HCT116 (cell line): ENCODE measurements at regions not wholly inside any gene's neighbourhood (a gene's known extent, or its start where the extent isn't known, plus 50 kb on each side); places are given as distances from the start of the nearest gene placed in this dataset.

Experiments
- ATAC-seq: fragments of 200-7000 bp; cut with Tn5 transposase; 2 replicates; pipeline ENCODE4 v1.9.1; 2020; ENCODE audit warnings: mild to moderate bottlenecking, moderate library complexity
- BruUV-seq: library from RNA; stranded (reverse); fragments of 400-500 nt; replicated peaks from 2 replicates; lab custom pipeline; 2021; lab: Mats Ljungman, UMichigan
- CTCF ChIA-PET: fragments of 300-600 bp; sonication (Branson Sonifier 250); formaldehyde crosslinking; loops from one replicate; lab custom pipeline; 2021; ENCODE audit warnings: antibody characterized with exemption; lab: Charles Lee
- POLR2A ChIA-PET: fragments of 300-600, 350-600 bp; sonication (Branson Sonifier 250); formaldehyde crosslinking; loops from one replicate; lab custom pipeline; 2021; ENCODE audit warnings: antibody characterized with exemption; lab: Charles Lee
- RAD21 ChIA-PET, 2 experiments: fragments of 300-600 bp; sonication (Branson Sonifier 250); formaldehyde crosslinking; loops; one replicate each; lab custom pipeline; 2023; ENCODE audit warnings: low total read pairs in 2 of 2; ENCODE audit not compliant: uncharacterized antibody in 2 of 2, unreplicated experiment in 2 of 2, low non-redundant PET in 1 of 2; lab: Charles Lee
- DNase-seq: peaks from one replicate; pipeline ENCODE4 v3.0.0-alpha.2; 2010; ENCODE audit warnings: low read depth, low spot score
- H2AFZ ChIP-seq: fragments of 200-600 bp; shearing (Covaris generic), sonication (generic); 2 replicates; pipeline ENCODE4 v1.6.1; 2017; ENCODE audit warnings: low read depth, mixed run types, mixed read lengths, antibody characterized with exemption, low read length; ENCODE audit not compliant: poor library complexity, severe bottlenecking
- H3K27ac ChIP-seq: 2 replicates; pipeline ENCODE4 v1.5.1; 2012; ENCODE audit warnings: low read depth, low read length
- H3K27me3 ChIP-seq: fragments of 200-600 bp; sonication (generic); 2 replicates; pipeline ENCODE4 v1.6.1; 2016; ENCODE audit warnings: mixed run types, low read length, mixed read lengths; ENCODE audit not compliant: insufficient read depth
- H3K36me3 ChIP-seq, 2 experiments: fragments of 200-500 bp in 1 of 2; fragments of 200-600 bp in 1 of 2; sonication (Bioruptor generic) in 1 of 2; sonication (generic) in 1 of 2; 2 replicates each; pipeline versions ENCODE4 v1.5.1 to v1.6.1; 2014 to 2016; ENCODE audit warnings: low read length in 2 of 2, inconsistent platforms in 1 of 2, mixed read lengths in 1 of 2, mixed run types in 1 of 2; ENCODE audit not compliant: insufficient read depth in 2 of 2, control insufficient read depth in 1 of 2
- H3K4me1 ChIP-seq, 2 experiments: fragments of 200-600 bp in 1 of 2; sonication (generic) in 1 of 2; 2 replicates each; pipeline versions ENCODE4 v1.5.1 to v1.6.1; 2012 to 2017; ENCODE audit warnings: low read length in 2 of 2, inconsistent platforms in 1 of 2, mild to moderate bottlenecking in 1 of 2, mixed read lengths in 1 of 2, mixed run types in 1 of 2, moderate library complexity in 1 of 2; ENCODE audit not compliant: insufficient read depth in 2 of 2, control insufficient read depth in 1 of 2
- H3K4me2 ChIP-seq: fragments of 200-600 bp; sonication (generic); 2 replicates; pipeline ENCODE4 v1.6.1; 2017; ENCODE audit warnings: mixed run types, low read length, mixed read lengths
- H3K4me3 ChIP-seq, 2 experiments: fragments of 200-600 bp in 1 of 2; sonication (generic) in 1 of 2; replicated peaks in 1 of 2; 2 replicates each; pipeline ENCODE4 v1.5.1; 2011 to 2016; ENCODE audit warnings: low read length in 2 of 2, control low read depth in 1 of 2, low read depth in 1 of 2, mild to moderate bottlenecking in 1 of 2, mixed read lengths in 1 of 2, mixed run types in 1 of 2
- H3K79me2 ChIP-seq: fragments of 200-600 bp; sonication (generic); 2 replicates; pipeline ENCODE4 v1.6.1; 2017; ENCODE audit warnings: mild to moderate bottlenecking, mixed run types, low read length, moderate library complexity, mixed read lengths; ENCODE audit not compliant: insufficient read depth
- H3K9ac ChIP-seq: fragments of 200-600 bp; sonication (generic); 2 replicates; pipeline ENCODE4 v1.6.1; 2016; ENCODE audit warnings: low read length, mixed read lengths
- H3K9me2 ChIP-seq: fragments of 200-600 bp; sonication (generic), shearing (Covaris generic); 2 replicates; pipeline ENCODE4 v1.6.1; 2017; ENCODE audit warnings: mixed run types, mild to moderate bottlenecking, moderate library complexity; ENCODE audit not compliant: insufficient read depth
- H3K9me3 ChIP-seq, 2 experiments: fragments of 200-500 bp in 1 of 2; fragments of 200-600 bp in 1 of 2; sonication (Bioruptor generic) in 1 of 2; sonication (generic) in 1 of 2; 2 replicates each; pipeline ENCODE4 v1.6.1; 2014 to 2017; ENCODE audit warnings: low read length in 2 of 2, mixed read lengths in 2 of 2, inconsistent platforms in 1 of 2, low read depth in 1 of 2, mild to moderate bottlenecking in 1 of 2, mixed run types in 1 of 2, moderate library complexity in 1 of 2; ENCODE audit not compliant: control insufficient read depth in 1 of 2, insufficient read depth in 1 of 2
- H4K20me1 ChIP-seq: fragments of 200-600 bp; sonication (generic), shearing (Covaris generic); 2 replicates; pipeline ENCODE4 v1.6.1; 2017; ENCODE audit warnings: mixed run types, mild to moderate bottlenecking, moderate library complexity; ENCODE audit not compliant: insufficient read depth
- CEBPB ChIP-seq: IDR thresholded peaks from 2 replicates; pipeline ENCODE4 v1.6.1; 2012; ENCODE audit warnings: low read depth
- FOSL1 ChIP-seq: IDR thresholded peaks from 2 replicates; pipeline ENCODE4 v1.6.1; 2012; ENCODE audit warnings: low read depth
- POLR2AphosphoS5 ChIP-seq: IDR thresholded peaks from 2 replicates; pipeline ENCODE4 v1.6.1; 2011; ENCODE audit warnings: mild to moderate bottlenecking, low read depth, low read length, moderate library complexity
- ZNF274 ChIP-seq: fragments of 200-500 bp; sonication (Bioruptor generic); IDR thresholded peaks from 2 replicates; pipeline ENCODE4 v1.6.1; 2014; ENCODE audit warnings: mild to moderate bottlenecking, low read depth, low read length, inconsistent platforms
- intact Hi-C: fragments of 100-400 bp; cut with micrococcal nuclease; formaldehyde crosslinking; loops from 2 replicates; pipeline ENCODE4 v1.10.0; 2022
- TF ChIP-seq, protein P1 (sequence below), 3 experiments: fragments of 200-600 bp in 1 of 3; sonication (generic) in 1 of 3; IDR thresholded peaks in 2 of 3; conservative IDR thresholded peaks in 1 of 3; 2 replicates each; pipeline ENCODE4 v1.5.1; 2012 to 2017; ENCODE audit warnings: low read depth in 2 of 3, low read length in 2 of 3, antibody characterized with exemption in 1 of 3, borderline replicate concordance in 1 of 3, control low read depth in 1 of 3, mild to moderate bottlenecking in 1 of 3, mixed read lengths in 1 of 3, mixed run types in 1 of 3, moderate library complexity in 1 of 3; ENCODE audit not compliant: insufficient read depth in 1 of 3
- TF ChIP-seq, protein P2 (sequence below): IDR thresholded peaks from 2 replicates; pipeline ENCODE4 v1.6.1; 2012; ENCODE audit warnings: low read depth
- TF ChIP-seq, protein P3 (sequence below): IDR thresholded peaks from 2 replicates; pipeline ENCODE4 v1.6.1; 2012

DNA sequence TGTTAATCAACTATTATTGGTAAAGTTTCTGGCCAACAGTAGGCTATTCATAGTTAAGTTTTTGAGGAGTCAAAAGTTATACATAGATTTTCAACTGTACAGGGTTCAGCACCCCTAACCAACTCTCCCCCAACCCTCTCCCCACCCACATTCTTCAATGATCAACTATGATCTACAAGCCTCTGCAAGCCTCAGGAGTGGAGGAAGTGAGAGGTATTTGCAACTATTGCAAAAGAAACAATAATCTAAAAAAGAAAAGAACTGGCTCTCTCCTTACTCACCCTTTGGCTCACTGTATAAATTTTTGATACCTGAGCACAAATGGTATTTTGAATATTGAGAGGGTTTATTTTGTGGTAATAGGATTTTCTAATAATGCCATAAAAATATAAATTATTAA lies 179.8 kb downstream of the IPMK start:
- no peaks in the 10 kb centered on the region for H3K4me1 ChIP-seq
- intact Hi-C loops = no loop called here
- no peak overlapping the region for H3K9ac ChIP-seq
- H3K9me2 ChIP-seq = peaks cover 2% of the 10 kb centered on the region; the same call in 1 of the 2 replicates
- CTCF ChIA-PET = no interaction called here
- TF ChIP-seq, protein P1, sequence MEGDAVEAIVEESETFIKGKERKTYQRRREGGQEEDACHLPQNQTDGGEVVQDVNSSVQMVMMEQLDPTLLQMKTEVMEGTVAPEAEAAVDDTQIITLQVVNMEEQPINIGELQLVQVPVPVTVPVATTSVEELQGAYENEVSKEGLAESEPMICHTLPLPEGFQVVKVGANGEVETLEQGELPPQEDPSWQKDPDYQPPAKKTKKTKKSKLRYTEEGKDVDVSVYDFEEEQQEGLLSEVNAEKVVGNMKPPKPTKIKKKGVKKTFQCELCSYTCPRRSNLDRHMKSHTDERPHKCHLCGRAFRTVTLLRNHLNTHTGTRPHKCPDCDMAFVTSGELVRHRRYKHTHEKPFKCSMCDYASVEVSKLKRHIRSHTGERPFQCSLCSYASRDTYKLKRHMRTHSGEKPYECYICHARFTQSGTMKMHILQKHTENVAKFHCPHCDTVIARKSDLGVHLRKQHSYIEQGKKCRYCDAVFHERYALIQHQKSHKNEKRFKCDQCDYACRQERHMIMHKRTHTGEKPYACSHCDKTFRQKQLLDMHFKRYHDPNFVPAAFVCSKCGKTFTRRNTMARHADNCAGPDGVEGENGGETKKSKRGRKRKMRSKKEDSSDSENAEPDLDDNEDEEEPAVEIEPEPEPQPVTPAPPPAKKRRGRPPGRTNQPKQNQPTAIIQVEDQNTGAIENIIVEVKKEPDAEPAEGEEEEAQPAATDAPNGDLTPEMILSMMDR (IDR thresholded peaks at IDR 0.05 in 2 of 3, conservative IDR thresholded peaks at IDR 0.05 in 1 of 3; ENCODE audit: borderline replicate concordance in 1 of 3, insufficient read depth in 1 of 3, low read depth in 2 of 3, low read length in 2 of 3) = no peak
- TF ChIP-seq, protein P2, sequence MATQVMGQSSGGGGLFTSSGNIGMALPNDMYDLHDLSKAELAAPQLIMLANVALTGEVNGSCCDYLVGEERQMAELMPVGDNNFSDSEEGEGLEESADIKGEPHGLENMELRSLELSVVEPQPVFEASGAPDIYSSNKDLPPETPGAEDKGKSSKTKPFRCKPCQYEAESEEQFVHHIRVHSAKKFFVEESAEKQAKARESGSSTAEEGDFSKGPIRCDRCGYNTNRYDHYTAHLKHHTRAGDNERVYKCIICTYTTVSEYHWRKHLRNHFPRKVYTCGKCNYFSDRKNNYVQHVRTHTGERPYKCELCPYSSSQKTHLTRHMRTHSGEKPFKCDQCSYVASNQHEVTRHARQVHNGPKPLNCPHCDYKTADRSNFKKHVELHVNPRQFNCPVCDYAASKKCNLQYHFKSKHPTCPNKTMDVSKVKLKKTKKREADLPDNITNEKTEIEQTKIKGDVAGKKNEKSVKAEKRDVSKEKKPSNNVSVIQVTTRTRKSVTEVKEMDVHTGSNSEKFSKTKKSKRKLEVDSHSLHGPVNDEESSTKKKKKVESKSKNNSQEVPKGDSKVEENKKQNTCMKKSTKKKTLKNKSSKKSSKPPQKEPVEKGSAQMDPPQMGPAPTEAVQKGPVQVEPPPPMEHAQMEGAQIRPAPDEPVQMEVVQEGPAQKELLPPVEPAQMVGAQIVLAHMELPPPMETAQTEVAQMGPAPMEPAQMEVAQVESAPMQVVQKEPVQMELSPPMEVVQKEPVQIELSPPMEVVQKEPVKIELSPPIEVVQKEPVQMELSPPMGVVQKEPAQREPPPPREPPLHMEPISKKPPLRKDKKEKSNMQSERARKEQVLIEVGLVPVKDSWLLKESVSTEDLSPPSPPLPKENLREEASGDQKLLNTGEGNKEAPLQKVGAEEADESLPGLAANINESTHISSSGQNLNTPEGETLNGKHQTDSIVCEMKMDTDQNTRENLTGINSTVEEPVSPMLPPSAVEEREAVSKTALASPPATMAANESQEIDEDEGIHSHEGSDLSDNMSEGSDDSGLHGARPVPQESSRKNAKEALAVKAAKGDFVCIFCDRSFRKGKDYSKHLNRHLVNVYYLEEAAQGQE = no peak
- TF ChIP-seq CEBPB (no peak), POLR2AphosphoS5 (no peak), FOSL1 (no peak), ZNF274 (no peak)
- TF ChIP-seq, protein P3, sequence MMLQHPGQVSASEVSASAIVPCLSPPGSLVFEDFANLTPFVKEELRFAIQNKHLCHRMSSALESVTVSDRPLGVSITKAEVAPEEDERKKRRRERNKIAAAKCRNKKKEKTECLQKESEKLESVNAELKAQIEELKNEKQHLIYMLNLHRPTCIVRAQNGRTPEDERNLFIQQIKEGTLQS = no peak
- TF ChIP-seq, all 23 proteins: peak for 0
- DNase-seq = no peak
- no peak overlapping the region for H3K4me2 ChIP-seq
- BruUV-seq = no TSS peak
- no peaks in the 10 kb centered on the region for H3K79me2 ChIP-seq
- H3K27me3 ChIP-seq = no peaks in the 10 kb centered on the region
- H2AFZ ChIP-seq = no peak overlapping the region
- H4K20me1 ChIP-seq = no peaks in the 10 kb centered on the region
- H3K36me3 ChIP-seq = no peaks in the 10 kb centered on the region
- ATAC-seq = no peak
- POLR2A ChIA-PET = no interaction called here
- no peak overlapping the region for H3K27ac ChIP-seq
- no peak overlapping the region for H3K4me3 ChIP-seq
- RAD21 ChIA-PET = no interaction called here
- H3K9me3 ChIP-seq = no peaks in the 10 kb centered on the region
